Erythroblast (primary cell): ENCODE measurements at regions not wholly inside any gene's neighbourhood (a gene's known extent, or its start where the extent isn't known, plus 50 kb on each side); places are given as distances from the start of the nearest gene placed in this dataset.

ENCODE experiments used
- GATA1 ChIP-seq: IDR thresholded peaks from 2 replicates; pipeline ENCODE4 v1.6.1; 2011; ENCODE audit warnings: low read depth, mild to moderate bottlenecking, control low read depth, low read length, moderate library complexity
- POLR2A ChIP-seq: IDR thresholded peaks from 2 replicates; pipeline ENCODE4 v1.6.1; 2011; ENCODE audit warnings: mild to moderate bottlenecking, low read length

- no peak for TF ChIP-seq POLR2A
- TF ChIP-seq GATA1: no peak
Measured at GRCh38 chr10:90650858-90651257, 207.0 kb downstream of the HTR7 start.
